ENCODE measurements at regions not wholly inside any gene's neighbourhood (a gene's known extent, or its start where the extent isn't known, plus 50 kb on each side); places are given as distances from the start of the nearest gene placed in this dataset.
"Not testable (repeated sequence)": the region's sequence is repeated elsewhere in the genome, so short reads cannot be mapped to it uniquely, and the experiment has no call there.

DNA sequence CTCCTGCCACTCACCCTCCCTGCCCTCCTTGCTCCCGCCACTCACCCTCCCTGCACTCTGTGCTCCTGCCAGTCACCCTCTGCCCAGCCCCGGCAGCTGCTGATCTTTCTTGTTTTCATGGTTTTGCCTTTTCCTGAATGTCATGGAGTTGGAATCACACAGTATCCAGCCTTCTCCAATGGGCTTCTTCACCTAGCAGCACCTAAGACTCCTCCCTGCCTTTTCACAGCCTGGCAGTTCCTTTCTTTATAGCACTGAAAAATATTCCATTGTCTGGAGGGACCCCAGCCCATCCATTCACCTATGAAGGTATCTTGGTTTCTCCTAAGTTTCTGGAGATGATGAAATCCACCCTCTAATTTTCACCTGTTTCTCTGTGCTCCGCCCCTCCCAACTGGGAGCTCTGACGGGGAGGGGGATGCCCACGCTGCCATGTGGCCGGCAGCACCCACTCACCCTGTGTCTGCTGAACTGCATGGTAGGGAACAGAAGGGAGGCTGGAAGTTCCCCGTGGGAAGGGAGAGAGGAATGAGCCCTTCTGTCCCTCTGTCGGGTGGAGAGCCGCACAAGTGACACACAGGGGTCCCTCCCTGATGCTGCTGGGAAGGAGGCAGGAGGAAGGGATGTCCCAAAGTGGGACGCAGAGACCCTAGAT is 144.9 kb upstream of the ZNF469 start:
- H3K9me3 ChIP-seq (ENCODE audit: low read depth); H3K36me3 ChIP-seq (replicated peaks; ENCODE audit: insufficient read depth, low read depth); H4K20me1 ChIP-seq (ENCODE audit: insufficient read depth, poor library complexity, severe bottlenecking); H3K79me2 ChIP-seq; DNase-seq (ENCODE audit: low spot score); H3K27me3 ChIP-seq; H3K4me3 ChIP-seq; H3K9me2 ChIP-seq (replicated peaks; ENCODE audit: insufficient read depth); H2AFZ ChIP-seq: not testable (repeated sequence)
- 76% methylated on average over 8 of the region's 10 CpGs for WGBS (ENCODE audit: low lambda C conversion rate, missing lambda C conversion rate)
- peak overlapping the region; percentile 54 for H3K4me2 ChIP-seq
- peak overlapping the region; percentile 96 for H3K27ac ChIP-seq
- H3K4me1 ChIP-seq (ENCODE audit: insufficient read depth): peaks cover 34% of the 10 kb centered on the region

DNA sequence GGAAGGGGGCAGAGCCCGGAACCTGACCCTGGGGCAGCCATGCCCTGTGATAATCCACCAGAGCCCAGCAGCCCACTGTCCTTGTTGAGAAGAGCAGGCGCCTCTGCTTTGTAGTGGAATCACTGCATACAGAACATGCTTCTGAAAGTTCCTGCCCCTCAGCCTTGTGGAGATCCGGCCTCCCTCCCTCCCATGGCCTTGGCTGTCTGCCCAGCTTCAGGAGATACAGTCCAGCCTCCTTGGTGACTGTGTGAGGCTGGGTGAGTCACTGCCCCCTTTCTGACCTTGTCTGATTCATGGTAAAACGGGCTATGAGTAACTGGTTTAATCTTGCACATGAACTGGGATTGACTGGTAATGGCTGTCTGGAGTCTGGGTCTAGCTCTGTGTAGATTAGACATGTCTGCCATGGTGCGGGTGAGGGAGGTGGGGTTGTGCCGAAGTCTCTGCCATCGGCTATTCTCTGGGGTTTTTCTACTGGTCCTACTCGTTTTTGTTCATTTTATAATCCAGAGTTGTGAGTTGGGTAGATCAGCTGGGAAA is 144.0 kb upstream of the ZNF469 start:
- Histone ChIP-seq H3K4me1 (ENCODE audit: insufficient read depth) (peaks cover 34% of the 10 kb centered on the region), H3K27ac (peak overlapping the region; percentile 96), H3K4me2 (peak overlapping the region; percentile 54)
- not testable (repeated sequence) for H3K36me3 ChIP-seq (replicated peaks; ENCODE audit: insufficient read depth, low read depth); H3K9me3 ChIP-seq (ENCODE audit: low read depth); H3K9me2 ChIP-seq (replicated peaks; ENCODE audit: insufficient read depth); H3K27me3 ChIP-seq; H4K20me1 ChIP-seq (ENCODE audit: insufficient read depth, poor library complexity, severe bottlenecking); H3K4me3 ChIP-seq; H3K79me2 ChIP-seq; H2AFZ ChIP-seq
- DNase-seq (ENCODE audit: low spot score): peak; percentile 96
- WGBS (ENCODE audit: low lambda C conversion rate, missing lambda C conversion rate): 27% methylated on average over 6 of the region's 8 CpGs

DNA sequence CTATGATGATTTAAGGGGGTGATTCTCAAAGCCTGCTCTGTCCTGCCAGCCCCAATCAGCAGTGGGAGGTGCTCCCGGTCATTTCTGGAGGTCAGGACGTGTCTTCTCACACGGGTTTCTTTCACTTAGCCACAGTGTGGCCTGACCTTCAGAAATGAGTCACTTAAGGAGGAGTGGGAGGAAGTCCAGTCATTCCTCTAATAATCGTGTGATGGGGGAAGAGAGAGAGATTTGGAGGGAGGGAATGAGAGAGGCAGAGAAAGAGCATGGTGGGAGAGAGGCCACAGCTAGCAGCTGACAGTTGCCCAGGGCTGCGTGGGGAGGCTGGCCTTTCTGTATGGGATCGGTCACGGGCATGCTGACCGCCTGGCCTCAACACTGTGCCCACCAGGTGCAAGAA is 142.6 kb upstream of the ZNF469 start:
- H3K4me3 ChIP-seq; H4K20me1 ChIP-seq (ENCODE audit: insufficient read depth, poor library complexity, severe bottlenecking); H3K9me3 ChIP-seq (ENCODE audit: low read depth); H3K27ac ChIP-seq; H3K79me2 ChIP-seq; H3K36me3 ChIP-seq (replicated peaks; ENCODE audit: insufficient read depth, low read depth); H3K4me2 ChIP-seq; H3K27me3 ChIP-seq; H3K9me2 ChIP-seq (replicated peaks; ENCODE audit: insufficient read depth); DNase-seq (ENCODE audit: low spot score); H2AFZ ChIP-seq: not testable (repeated sequence)
- H3K4me1 ChIP-seq (ENCODE audit: insufficient read depth): peaks cover 25% of the 10 kb centered on the region
- WGBS (ENCODE audit: low lambda C conversion rate, missing lambda C conversion rate): 82% methylated on average over 8 of the region's 8 CpGs

DNA sequence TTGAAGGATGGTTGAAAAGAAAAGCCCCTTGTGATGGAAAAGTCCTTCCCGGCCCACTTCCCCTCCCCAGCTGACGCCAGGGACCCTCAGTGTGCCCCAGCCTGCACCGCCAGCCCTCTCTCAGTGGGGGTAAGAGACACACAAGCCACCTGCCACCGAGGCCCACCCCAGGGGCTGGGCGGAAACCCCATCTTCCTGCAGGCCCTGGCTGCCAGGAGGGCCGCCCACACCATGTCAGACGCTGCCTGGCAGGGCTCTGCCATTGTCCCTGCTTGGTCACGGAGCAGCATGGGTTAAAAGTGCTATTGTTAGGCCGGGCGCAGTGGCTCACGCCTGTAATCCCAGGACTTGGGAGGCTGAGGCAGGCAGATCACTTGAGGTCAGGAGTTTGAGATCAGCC is 142.0 kb upstream of the ZNF469 start:
- WGBS (ENCODE audit: low lambda C conversion rate, missing lambda C conversion rate): 80% methylated on average over 11 of the region's 11 CpGs
- H3K9me3 ChIP-seq (ENCODE audit: low read depth); H4K20me1 ChIP-seq (ENCODE audit: insufficient read depth, poor library complexity, severe bottlenecking); H3K27me3 ChIP-seq; H3K36me3 ChIP-seq (replicated peaks; ENCODE audit: insufficient read depth, low read depth); H3K9me2 ChIP-seq (replicated peaks; ENCODE audit: insufficient read depth); H3K4me3 ChIP-seq; H3K27ac ChIP-seq; H3K79me2 ChIP-seq; DNase-seq (ENCODE audit: low spot score); H2AFZ ChIP-seq; H3K4me2 ChIP-seq: not testable (repeated sequence)
- peaks cover 20% of the 10 kb centered on the region for H3K4me1 ChIP-seq (ENCODE audit: insufficient read depth)

DNA sequence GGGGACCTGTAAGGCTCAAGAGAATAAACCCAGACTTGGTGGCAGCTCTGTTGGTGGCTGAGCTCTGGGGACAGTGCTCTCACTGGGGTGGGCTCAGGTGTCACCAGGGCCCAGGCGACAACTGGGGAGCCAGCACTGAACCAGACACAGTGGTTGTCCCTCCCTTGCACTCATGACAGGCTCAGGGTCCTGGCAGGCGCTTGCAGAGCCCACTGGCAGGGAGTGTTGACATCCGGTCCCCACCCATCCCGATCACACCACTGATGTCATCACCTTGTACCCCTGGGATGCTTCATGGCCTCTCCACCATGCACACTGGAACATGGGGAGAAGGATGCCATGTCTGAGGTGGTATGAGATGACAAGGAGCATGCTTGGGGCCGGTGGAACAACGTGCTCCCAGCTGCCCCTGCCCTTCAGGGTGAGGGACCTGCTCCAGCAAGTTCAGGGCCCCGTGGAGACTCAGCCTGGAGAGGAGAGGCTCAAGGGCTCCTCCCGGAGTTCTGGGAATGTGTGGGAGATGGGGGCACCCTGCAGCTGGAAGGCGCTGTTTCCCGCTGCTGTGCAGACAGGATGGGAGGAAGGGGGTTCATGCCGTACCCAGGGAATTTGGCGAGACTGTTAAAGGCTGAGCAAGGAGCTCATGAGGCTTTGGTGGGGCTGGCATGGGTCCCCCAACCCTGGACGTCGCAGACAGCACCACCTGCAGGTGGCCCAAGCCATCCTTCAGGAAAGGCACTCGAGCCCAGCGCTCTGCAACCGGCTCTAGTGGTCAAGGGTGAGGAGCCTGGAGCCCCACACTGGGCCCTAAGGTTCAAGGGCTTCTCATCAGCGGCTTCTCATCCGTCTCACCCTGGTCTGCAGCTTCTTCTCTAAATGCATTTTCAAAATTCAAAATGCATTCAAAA is 141.1 kb upstream of the ZNF469 start:
- H3K4me1 ChIP-seq (ENCODE audit: insufficient read depth): peaks cover 19% of the 10 kb centered on the region
- not testable (repeated sequence) for H3K27me3 ChIP-seq; H3K79me2 ChIP-seq; H3K9me2 ChIP-seq (replicated peaks; ENCODE audit: insufficient read depth); H3K36me3 ChIP-seq (replicated peaks; ENCODE audit: insufficient read depth, low read depth); H3K27ac ChIP-seq; H3K4me3 ChIP-seq; DNase-seq (ENCODE audit: low spot score); H3K4me2 ChIP-seq; H3K9me3 ChIP-seq (ENCODE audit: low read depth); H4K20me1 ChIP-seq (ENCODE audit: insufficient read depth, poor library complexity, severe bottlenecking); H2AFZ ChIP-seq
- WGBS (ENCODE audit: low lambda C conversion rate, missing lambda C conversion rate): 87% methylated on average over 19 of the region's 19 CpGs

DNA sequence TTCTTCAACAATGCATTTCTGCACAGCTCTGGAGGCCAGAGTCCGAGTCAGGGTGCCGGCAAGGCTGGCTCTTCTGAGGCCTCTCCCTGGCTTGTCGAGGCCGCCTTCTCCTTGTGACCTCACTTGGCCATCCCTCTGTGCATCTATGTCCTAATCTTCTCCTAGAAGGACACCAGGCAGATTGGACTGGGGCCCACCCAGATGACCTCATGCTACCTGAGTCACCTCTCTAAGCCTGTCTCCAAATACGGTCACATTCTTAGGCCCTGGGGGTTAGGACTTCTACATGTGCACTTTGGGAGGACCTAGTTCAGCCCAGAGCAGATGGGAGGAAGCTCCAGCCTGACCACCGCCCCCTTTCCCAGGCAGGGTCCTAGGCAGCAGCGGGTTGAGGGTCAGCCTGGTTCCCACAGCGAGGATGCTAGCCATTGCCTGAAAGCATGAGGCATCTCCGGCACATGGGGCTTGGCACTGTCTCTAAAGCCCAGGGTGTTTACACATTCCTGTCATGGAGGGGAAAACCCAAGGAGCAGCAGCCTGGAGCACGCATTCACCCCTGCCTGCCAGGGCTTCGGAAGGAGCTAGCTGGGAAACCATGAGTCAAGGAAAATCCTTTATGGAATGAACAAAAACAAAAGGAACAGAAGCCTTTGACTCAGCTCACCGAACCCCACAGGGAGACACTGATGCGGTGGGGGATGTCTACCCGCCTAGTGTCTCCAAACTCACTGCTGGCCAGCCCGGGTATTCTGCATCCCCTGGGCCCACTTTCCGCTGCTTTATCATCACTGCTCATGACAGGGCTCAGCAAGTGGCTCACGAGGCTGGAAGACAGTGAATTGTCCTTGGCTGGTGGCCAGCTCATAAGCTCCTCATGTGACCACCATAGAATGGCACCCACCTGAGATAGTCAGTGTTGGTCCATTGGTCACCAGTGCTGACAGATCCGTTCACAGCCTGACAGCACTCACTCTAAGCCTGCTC is 140.2 kb upstream of the ZNF469 start:
- not testable (repeated sequence) for H2AFZ ChIP-seq; H3K9me2 ChIP-seq (replicated peaks; ENCODE audit: insufficient read depth); H3K9me3 ChIP-seq (ENCODE audit: low read depth); H4K20me1 ChIP-seq (ENCODE audit: insufficient read depth, poor library complexity, severe bottlenecking); H3K4me3 ChIP-seq; DNase-seq (ENCODE audit: low spot score); H3K4me2 ChIP-seq; H3K27me3 ChIP-seq; H3K79me2 ChIP-seq; H3K36me3 ChIP-seq (replicated peaks; ENCODE audit: insufficient read depth, low read depth)
- peak overlapping the region; percentile 37 for H3K27ac ChIP-seq
- H3K4me1 ChIP-seq (ENCODE audit: insufficient read depth): peaks cover 17% of the 10 kb centered on the region
- WGBS (ENCODE audit: low lambda C conversion rate, missing lambda C conversion rate): 87% methylated on average over 17 of the region's 18 CpGs

DNA sequence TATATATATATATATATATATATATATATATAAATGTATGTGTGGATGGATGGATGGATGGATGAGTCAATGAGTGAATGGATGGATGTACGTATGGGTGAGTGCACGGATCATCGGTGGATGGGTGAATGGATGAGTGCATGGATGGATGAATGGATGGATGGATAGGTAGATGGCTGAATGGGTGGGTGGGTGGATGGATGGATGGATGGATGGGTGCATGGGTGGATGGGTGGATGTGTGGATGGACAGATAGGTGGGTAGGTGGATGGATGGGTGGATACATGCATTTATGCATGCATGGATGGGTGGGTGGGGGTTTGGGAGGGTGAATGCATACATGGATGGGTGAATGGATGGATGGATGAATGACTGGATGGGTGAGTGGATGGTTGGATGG is 138.8 kb upstream of the ZNF469 start:
- not testable (repeated sequence) for H3K27me3 ChIP-seq; DNase-seq (ENCODE audit: low spot score); H3K9me2 ChIP-seq (replicated peaks; ENCODE audit: insufficient read depth); H3K4me3 ChIP-seq; H4K20me1 ChIP-seq (ENCODE audit: insufficient read depth, poor library complexity, severe bottlenecking); H3K36me3 ChIP-seq (replicated peaks; ENCODE audit: insufficient read depth, low read depth); H3K27ac ChIP-seq; H2AFZ ChIP-seq; H3K9me3 ChIP-seq (ENCODE audit: low read depth); H3K79me2 ChIP-seq; H3K4me2 ChIP-seq; H3K4me1 ChIP-seq (ENCODE audit: insufficient read depth)
- no CpG with 5 or more reads among the region's 3 CpGs for WGBS (ENCODE audit: low lambda C conversion rate, missing lambda C conversion rate)

DNA sequence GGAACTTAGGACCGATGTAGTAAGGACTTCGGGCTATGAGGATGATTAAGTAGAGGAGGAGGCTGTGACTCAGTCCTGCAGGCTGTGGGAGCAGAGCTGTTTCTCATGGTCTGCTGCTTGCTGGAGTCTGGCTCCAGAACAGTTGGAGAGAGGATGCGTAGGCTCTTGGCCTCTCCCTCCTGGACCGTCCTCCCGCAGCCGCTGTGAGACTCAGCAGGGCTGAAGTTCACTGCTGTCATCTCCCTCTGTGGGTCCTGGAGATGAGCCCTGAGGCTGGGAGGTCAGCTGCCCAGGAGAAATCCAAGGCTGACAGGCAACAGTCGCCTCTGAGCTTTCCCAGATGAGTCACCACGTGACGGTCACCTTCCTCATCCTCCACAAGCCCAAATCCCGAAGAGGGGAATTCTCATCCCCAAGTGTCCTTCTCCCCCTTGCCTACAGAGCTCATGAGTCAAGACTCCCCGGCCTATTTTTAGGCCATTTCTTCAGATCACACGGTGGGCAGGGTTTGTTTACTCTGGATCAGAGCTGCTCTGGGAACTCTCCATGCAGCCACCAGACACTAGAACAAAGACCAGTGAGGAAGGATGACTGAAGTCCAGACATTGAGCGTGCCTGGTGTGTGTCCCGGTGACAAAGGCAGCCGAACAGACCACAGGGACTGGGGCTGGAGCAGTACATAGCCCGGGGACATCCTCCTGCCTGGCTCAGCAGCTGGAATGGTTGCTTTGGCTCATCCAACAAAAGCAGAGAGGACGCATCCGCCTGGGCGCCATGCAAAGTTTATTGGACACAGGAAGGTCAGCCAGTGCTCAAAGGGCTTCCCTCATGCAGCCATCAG is 137.3 kb upstream of the ZNF469 start:
- not testable (repeated sequence) for H3K27me3 ChIP-seq; H3K9me3 ChIP-seq (ENCODE audit: low read depth); H3K4me1 ChIP-seq (ENCODE audit: insufficient read depth); H3K9me2 ChIP-seq (replicated peaks; ENCODE audit: insufficient read depth); H3K36me3 ChIP-seq (replicated peaks; ENCODE audit: insufficient read depth, low read depth); H3K79me2 ChIP-seq; H3K4me3 ChIP-seq; H4K20me1 ChIP-seq (ENCODE audit: insufficient read depth, poor library complexity, severe bottlenecking); H2AFZ ChIP-seq; H3K4me2 ChIP-seq
- WGBS (ENCODE audit: low lambda C conversion rate, missing lambda C conversion rate): 28% methylated on average over 19 of the region's 19 CpGs
- DNase-seq (ENCODE audit: low spot score): peak; percentile 77
- H3K27ac ChIP-seq: peak overlapping the region; percentile 90

Measured in hepatocyte (in vitro differentiated cells).